ENCODE measurements at regions not wholly inside any gene's neighbourhood (a gene's known extent, or its start where the extent isn't known, plus 50 kb on each side); places are given as distances from the start of the nearest gene placed in this dataset.

GRCh38 chr7:68756986-68757495 lies 841.2 kb upstream of the AUTS2 start:
- Histone ChIP-seq H3K27ac (ENCODE audit: extremely low read depth, low read depth, low read length) (no peak overlapping the region), H3K4me1 (ENCODE audit: control insufficient read depth, insufficient read depth, low read length) (no peaks in the 10 kb centered on the region), H3K4me3 (ENCODE audit: low read depth, low read length) (no peak overlapping the region), H3K9me3 (ENCODE audit: control insufficient read depth, insufficient read depth, low read depth, low read length) (no peaks in the 10 kb centered on the region), H3K36me3 (ENCODE audit: control insufficient read depth in 2 of 2, insufficient read depth in 1 of 2, low read length in 2 of 2) (no peaks in the 10 kb centered on the region)
- TF ChIP-seq ZNF26 (tag by site-specific recombination; IDR thresholded peaks at IDR 0.05): no peak
- no peak for TF ChIP-seq ZNF658 (tag by site-specific recombination; IDR thresholded peaks at IDR 0.05)
- no peak for TF ChIP-seq BCL11A (tag by site-specific recombination; IDR thresholded peaks at IDR 0.05; ENCODE audit: low read depth)
- TF ChIP-seq ZNF366 (tag by site-specific recombination; conservative IDR thresholded peaks at IDR 0.05): no peak
- TF ChIP-seq ZFP37 (tag by site-specific recombination; IDR thresholded peaks at IDR 0.05): no peak
- TF ChIP-seq RBAK (tag by site-specific recombination; IDR thresholded peaks at IDR 0.05): no peak
- TF ChIP-seq ZNF791 (tag by site-specific recombination; IDR thresholded peaks at IDR 0.05): no peak
- TF ChIP-seq ZNF266 (tag by site-specific recombination; IDR thresholded peaks at IDR 0.05; ENCODE audit: low read depth): no peak
- TF ChIP-seq ZXDB (tag by site-specific recombination; IDR thresholded peaks at IDR 0.05): no peak
- TF ChIP-seq YY1 (tag by site-specific recombination; IDR thresholded peaks at IDR 0.05): no peak
- no peak for TF ChIP-seq ELK4 (IDR thresholded peaks at IDR 0.05; ENCODE audit: borderline replicate concordance, low read depth, low read length)
- TF ChIP-seq ZNF362 (tag by site-specific recombination; IDR thresholded peaks at IDR 0.05): no peak
- TF ChIP-seq ATF2 (tag by site-specific recombination; IDR thresholded peaks at IDR 0.05; ENCODE audit: low read depth): no peak
- no peak for TF ChIP-seq ZNF174 (tag by site-specific recombination; IDR thresholded peaks at IDR 0.05)
- no peak for TF ChIP-seq ZNF514 (tag by site-specific recombination; IDR thresholded peaks at IDR 0.05)
- no peak for TF ChIP-seq ZFHX2 (tag by site-specific recombination; conservative IDR thresholded peaks at IDR 0.05)
- TF ChIP-seq ZSCAN30 (tag by site-specific recombination; IDR thresholded peaks at IDR 0.05): no peak
- no peak for TF ChIP-seq ZNF792 (tag by site-specific recombination; IDR thresholded peaks at IDR 0.05)
- TF ChIP-seq ZNF184 (tag by site-specific recombination; IDR thresholded peaks at IDR 0.05): no peak
- POLR2A ChIA-PET: no interaction called here
- CTCF ChIA-PET: interaction anchor here (0.7 kb wide), 1 partner anchor 1286 kb away, joined by 3 read pairs; no protein-coding TSS in a partner anchor

- CTCF ChIA-PET: no interaction called here
- Histone ChIP-seq H3K36me3 (ENCODE audit: control insufficient read depth in 2 of 2, insufficient read depth in 1 of 2, low read length in 2 of 2) (no peaks in the 10 kb centered on the region), H3K4me3 (ENCODE audit: low read depth, low read length) (no peak overlapping the region), H3K9me3 (ENCODE audit: control insufficient read depth, insufficient read depth, low read depth, low read length) (no peaks in the 10 kb centered on the region), H3K27ac (ENCODE audit: extremely low read depth, low read depth, low read length) (no peak overlapping the region), H3K4me1 (ENCODE audit: control insufficient read depth, insufficient read depth, low read length) (no peaks in the 10 kb centered on the region)
- POLR2A ChIA-PET: no interaction called here
- TF ChIP-seq KLF9 (tag by site-specific recombination; IDR thresholded peaks at IDR 0.05; ENCODE audit: low read depth) (no peak), ZFP41 (tag by site-specific recombination; IDR thresholded peaks at IDR 0.05; ENCODE audit: borderline replicate concordance) (no peak), PBX3 (CRISPR knock-in tag; IDR thresholded peaks at IDR 0.05) (no peak), BCL6B (tag by site-specific recombination; IDR thresholded peaks at IDR 0.05) (no peak), ZNF596 (tag by site-specific recombination; IDR thresholded peaks at IDR 0.05) (no peak), ZNF473 (tag by site-specific recombination; IDR thresholded peaks at IDR 0.05) (no peak), ZNF10 (tag by site-specific recombination; IDR thresholded peaks at IDR 0.05) (no peak), WT1 (tag by site-specific recombination; IDR thresholded peaks at IDR 0.05) (no peak), ZNF2 (tag by site-specific recombination; IDR thresholded peaks at IDR 0.05) (no peak), GLI2 (tag by site-specific recombination; IDR thresholded peaks at IDR 0.05; ENCODE audit: borderline replicate concordance, low read depth) (no peak), ZNF510 (tag by site-specific recombination; IDR thresholded peaks at IDR 0.05; ENCODE audit: insufficient replicate concordance) (no peak), SCRT2 (tag by site-specific recombination; IDR thresholded peaks at IDR 0.05) (no peak)
These were observed 837.7 kb upstream of the AUTS2 start for GRCh38 chr7:68760556-68760955.

Data from HEK293 (cell line).